Heart right ventricle (tissue), 16 donors: ENCODE measurements at regions not wholly inside any gene's neighbourhood (a gene's known extent, or its start where the extent isn't known, plus 50 kb on each side); places are given as distances from the start of the nearest gene placed in this dataset.

Experiments
- ATAC-seq, 8 donors: fragments of 200-7000 bp; cut with Tn5 transposase; one replicate each; pipeline ENCODE4 v1.9.1; 2020; ENCODE audit warnings: mild to moderate bottlenecking in 8 of 8, moderate library complexity in 8 of 8, moderate number of reproducible peaks in 1 of 8
- DNase-seq, 2 donors: peaks; one replicate each; pipeline ENCODE4 v3.0.0-alpha.2; 2020
- H3K27ac ChIP-seq, 10 donors: fragments of 200-600 bp; sonication (generic) in 2 of 10; one replicate each; pipeline versions ENCODE4 v1.5.0 to v1.8.0; 2020 to 2022; ENCODE audit warnings: mild to moderate bottlenecking in 3 of 10
- H3K27me3 ChIP-seq, 7 donors: fragments of 200-600 bp; one replicate each; pipeline ENCODE4 v1.8.0; 2021 to 2022; ENCODE audit warnings: mild to moderate bottlenecking in 2 of 7
- H3K36me3 ChIP-seq, 9 donors: fragments of 200-600 bp; sonication (generic) in 1 of 9; one replicate each; pipeline versions ENCODE4 v1.5.0 to v1.8.0; 2020 to 2022; ENCODE audit warnings: mild to moderate bottlenecking in 2 of 9
- H3K4me1 ChIP-seq, 9 donors: fragments of 200-600 bp; sonication (generic) in 1 of 9; one replicate each; pipeline versions ENCODE4 v1.5.0 to v1.8.0; 2020 to 2022; ENCODE audit warnings: mild to moderate bottlenecking in 4 of 9
- H3K4me3 ChIP-seq, 10 donors: fragments of 200-600 bp; sonication (generic) in 2 of 10; one replicate each; pipeline versions ENCODE4 v1.5.0 to v1.8.0; 2020 to 2022; ENCODE audit warnings: mild to moderate bottlenecking in 7 of 10, moderate library complexity in 2 of 10
- H3K9me3 ChIP-seq, 11 donors: fragments of 200-600 bp in 10 of 11; sonication (generic) in 2 of 11; one replicate each; pipeline versions ENCODE4 v1.5.0 to v1.8.0; 2013 to 2022; ENCODE audit warnings: mild to moderate bottlenecking in 2 of 11, control low read depth in 1 of 11, moderate library complexity in 1 of 11
- CTCF ChIP-seq, 9 donors: fragments of 200-600 bp; sonication (generic) in 2 of 9; IDR thresholded peaks; one replicate each; pipeline versions ENCODE4 v1.5.0 to v1.8.0; 2021 to 2022; ENCODE audit warnings: antibody characterized with exemption in 9 of 9, mild to moderate bottlenecking in 5 of 9, moderate library complexity in 1 of 9
- WGBS, 2 donors: extraction: QIAGEN DNeasy Blood & Tissue Kit; methylation state at CpG; one replicate each; pipeline ENCODE4 v1.1.7; 2013; ENCODE audit warnings: inconsistent platforms in 1 of 2; 5-methylcytosine and 5-hydroxymethylcytosine counted together
- intact Hi-C, 10 donors: fragments of 100-400 bp; cut with DNase I; formaldehyde crosslinking; loops; one replicate each; pipeline versions ENCODE4 v1.11.1 to v1.14.2; 2022
- donor health status: Arrhythmogenic right ventricular cardiomyopathy.
- donor health status: ischemic (EF 13 %, LVEDD 7.1; RV severe dilation, severe dysfunction).
- donor health status: healthy with polysubstance abuse.
- donor health status: DM: no; HTN: yes; CAD: no.
- donor health status: DM: no; HTN: no; CAD: no.
- donor health status: ischemic (EF 25% LVEDD 6.9; RV normal size, moderate dysfunction).
- donor health status: ischemic (EF 25% LVEDD 5.7; RV mildly dilated, moderate dysfunction).
- donor health status: healthy.
- donor health status: DM: yes; HTN: yes; CAD: no.
- donor health status: Ischemic cardiomyopathy.
- donor health status: ischemic (EF 35%, LVEDD 5.7; RV mildly dilated, moderate dysfunction).
- donor health status: nonischemic (EF 11% LVEDD 7.7; RV severe dilation, severe dysfunction).
- donor health status: DM: yes; HTN: yes; CAD: no.
- donor health status: PGD.
- donor health status: ischemic (EF 29% LVEDD 5.4; RV normal size, mild dysfunction).
- donor health status: nonischemic (EF 23%, LVEDD 6.1; RV moderate dilation, normal function).

GRCh38 chr5:82679660-82680059, 397.5 kb downstream of the TMEM167A start:
- no peak overlapping the region for H3K27ac ChIP-seq
- no peak for DNase-seq
- no peaks in the 10 kb centered on the region for H3K9me3 ChIP-seq
- 73 to 75% methylated on average over 4 of the region's 4 CpGs for WGBS, 2 donors
- no peaks in the 10 kb centered on the region for H3K27me3 ChIP-seq
- H3K4me3 ChIP-seq = no peak overlapping the region
- intact Hi-C loops = no loop called here
- TF ChIP-seq CTCF (IDR thresholded peaks at IDR 0.05) = no peak
- no peaks in the 10 kb centered on the region for H3K36me3 ChIP-seq
- no peaks in the 10 kb centered on the region for H3K4me1 ChIP-seq
- ATAC-seq = no peak

- 87 to 88% methylated on average over 4 of the region's 4 CpGs for WGBS, 2 donors
- no peak overlapping the region for H3K4me3 ChIP-seq
- no peaks in the 10 kb centered on the region for H3K4me1 ChIP-seq
- intact Hi-C loops = no loop called here
- no peak overlapping the region for H3K27ac ChIP-seq
- no peak for DNase-seq
- H3K27me3 ChIP-seq = no peaks in the 10 kb centered on the region
- no peaks in the 10 kb centered on the region for H3K9me3 ChIP-seq
- no peak for ATAC-seq
- no peaks in the 10 kb centered on the region for H3K36me3 ChIP-seq
- no peak for TF ChIP-seq CTCF (IDR thresholded peaks at IDR 0.05)
Measured at GRCh38 chr5:82676661-82677060, 398.5 kb upstream of the RPS23 start.

GRCh38 chr5:82674671-82675070, 396.5 kb upstream of the RPS23 start:
- 90 to 94% methylated on average over 1 of the region's 1 CpG for WGBS, 2 donors
- no peak for DNase-seq

GRCh38 chr5:82673057-82673809, 395.1 kb upstream of the RPS23 start:
- 62 to 74% methylated on average over 6 of the region's 6 CpGs for WGBS, 2 donors
- ATAC-seq (no peak), DNase-seq (no peak)
- TF ChIP-seq CTCF (IDR thresholded peaks at IDR 0.05) = no peak
- H3K4me1 ChIP-seq = no peaks in the 10 kb centered on the region
- H3K27me3 ChIP-seq = no peaks in the 10 kb centered on the region
- H3K9me3 ChIP-seq = no peaks in the 10 kb centered on the region
- H3K27ac ChIP-seq = no peak overlapping the region
- intact Hi-C loops = no loop called here
- no peak overlapping the region for H3K4me3 ChIP-seq
- H3K36me3 ChIP-seq = no peaks in the 10 kb centered on the region

More at GRCh38 chr5:82674671-82675070, 396.5 kb upstream of the RPS23 start:
- intact Hi-C loops = no loop called here
- Histone ChIP-seq H3K27ac (no peak overlapping the region), H3K4me3 (no peak overlapping the region), H3K4me1 (no peaks in the 10 kb centered on the region), H3K9me3 (no peaks in the 10 kb centered on the region), H3K27me3 (no peaks in the 10 kb centered on the region), H3K36me3 (no peaks in the 10 kb centered on the region)
- TF ChIP-seq CTCF (IDR thresholded peaks at IDR 0.05) = no peak
- ATAC-seq = no peak
